Activated T-helper 2 cell treated with anti-CD3 and anti-CD28 coated beads, Interferon-gamma antibody, Interleukin-2, Interleukin-4, amounts not matched to agents 10 μg/mL and 5 μg/mL and 100 μg/mL, durations not matched to agents 14 hours and 24 hours and 36 hours (primary cell): ENCODE measurements at regions not wholly inside any gene's neighbourhood (a gene's known extent, or its start where the extent isn't known, plus 50 kb on each side); places are given as distances from the start of the nearest gene placed in this dataset.
"Not testable (repeated sequence)": the region's sequence is repeated elsewhere in the genome, so short reads cannot be mapped to it uniquely, and the experiment has no call there.

Experiments
- DNase-seq: peaks from one replicate; pipeline ENCODE4 v3.0.0; 2021; ENCODE audit warnings: low spot score
- H3K27ac Mint-ChIP-seq: one replicate; pipeline ENCODE4 v1.8.0; 2021; ENCODE audit warnings: mixed read lengths
- H3K27me3 Mint-ChIP-seq: one replicate; pipeline ENCODE4 v1.8.0; 2021; ENCODE audit warnings: low read depth, mixed read lengths
- H3K36me3 Mint-ChIP-seq: one replicate; pipeline ENCODE4 v1.8.0; 2021; ENCODE audit warnings: low read depth, mixed read lengths
- H3K4me1 Mint-ChIP-seq: one replicate; pipeline ENCODE4 v1.8.0; 2021; ENCODE audit warnings: low read depth, mixed read lengths
- H3K4me3 Mint-ChIP-seq: one replicate; pipeline ENCODE4 v1.8.0; 2021; ENCODE audit warnings: low read depth, mild to moderate bottlenecking, moderate library complexity, mixed read lengths
- H3K9me3 Mint-ChIP-seq: one replicate; pipeline ENCODE4 v1.8.0; 2021; ENCODE audit warnings: mixed read lengths
- intact Hi-C: fragments of 100-400 bp; cut with micrococcal nuclease; formaldehyde crosslinking; loops from one replicate; pipeline ENCODE4 v1.15.1; 2023

DNA sequence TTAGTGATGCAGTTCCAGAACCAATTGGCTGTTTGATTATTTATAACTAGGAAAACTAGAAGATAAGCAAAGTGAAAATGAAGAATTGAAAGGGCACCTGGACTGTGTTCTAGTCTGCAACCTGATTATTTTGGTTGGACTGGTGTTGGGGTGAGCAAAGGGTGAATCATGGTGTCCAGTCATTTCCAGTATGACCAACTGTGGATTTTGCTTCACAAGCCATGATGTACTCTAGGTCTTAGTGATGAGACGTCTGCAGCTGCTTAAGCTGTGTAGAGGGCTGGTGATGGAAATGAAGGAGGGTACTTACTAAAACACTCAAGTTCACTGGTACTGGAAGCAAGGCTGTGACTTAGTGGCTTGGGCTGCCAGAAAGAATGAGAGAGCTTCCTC is 193.2 kb upstream of the FRMD6 start:
- intact Hi-C loops: no loop called here
- no peaks in the 10 kb centered on the region for H3K4me1 Mint-ChIP-seq
- DNase-seq: no peak
- no peak overlapping the region for H3K27ac Mint-ChIP-seq
- H3K27me3 Mint-ChIP-seq: no peaks in the 10 kb centered on the region
- H3K4me3 Mint-ChIP-seq: no peak overlapping the region
- no peaks in the 10 kb centered on the region for H3K36me3 Mint-ChIP-seq
- no peaks in the 10 kb centered on the region for H3K9me3 Mint-ChIP-seq

GRCh38 chr14:51460011-51460410 is 191.7 kb upstream of the FRMD6 start:
- Mint-ChIP-seq H3K27me3 (no peaks in the 10 kb centered on the region), H3K27ac (no peak overlapping the region), H3K36me3 (no peaks in the 10 kb centered on the region), H3K9me3 (no peaks in the 10 kb centered on the region), H3K4me3 (no peak overlapping the region), H3K4me1 (no peaks in the 10 kb centered on the region)
- no peak for DNase-seq
- intact Hi-C loops: no loop called here

GRCh38 chr14:51462182-51462581 is 189.5 kb upstream of the FRMD6 start:
- intact Hi-C loops: no loop called here
- Mint-ChIP-seq H3K27ac (no peak overlapping the region), H3K27me3 (no peaks in the 10 kb centered on the region), H3K4me3 (no peak overlapping the region), H3K9me3 (no peaks in the 10 kb centered on the region), H3K4me1 (no peaks in the 10 kb centered on the region), H3K36me3 (no peaks in the 10 kb centered on the region)
- DNase-seq: no peak

- Mint-ChIP-seq H3K36me3 (no peaks in the 10 kb centered on the region), H3K4me1 (no peaks in the 10 kb centered on the region), H3K27me3 (no peaks in the 10 kb centered on the region), H3K27ac (no peak overlapping the region), H3K4me3 (no peak overlapping the region), H3K9me3 (no peaks in the 10 kb centered on the region)
- no peak for DNase-seq
- intact Hi-C loops: no loop called here
Measured at GRCh38 chr14:51462706-51463105, 189.0 kb upstream of the FRMD6 start.

- Mint-ChIP-seq H3K27ac (no peak overlapping the region), H3K4me1 (no peaks in the 10 kb centered on the region), H3K4me3 (no peak overlapping the region), H3K9me3 (no peaks in the 10 kb centered on the region), H3K36me3 (no peaks in the 10 kb centered on the region), H3K27me3 (no peaks in the 10 kb centered on the region)
- no peak for DNase-seq
- intact Hi-C loops: no loop called here
Measured at GRCh38 chr14:51463461-51463860, 188.2 kb upstream of the FRMD6 start.

DNA sequence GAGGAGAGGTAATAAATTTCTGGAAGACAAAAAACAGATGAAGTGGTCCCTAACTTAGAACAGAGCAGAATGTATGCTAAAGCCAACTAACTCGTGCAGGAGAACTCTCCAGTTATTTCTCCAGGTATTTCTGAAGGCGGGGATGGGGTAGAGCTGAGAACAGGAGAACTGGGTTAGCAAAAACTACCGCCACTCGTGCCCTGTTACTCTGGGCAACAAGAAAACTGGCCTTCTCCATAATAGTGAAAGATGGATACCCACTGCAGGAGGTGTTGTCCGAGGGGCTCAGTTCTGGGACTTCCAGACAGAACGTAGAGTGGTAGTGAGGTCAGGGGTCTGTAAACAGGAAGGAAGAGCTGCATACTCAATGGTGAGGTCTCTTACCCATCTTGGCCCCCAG is 187.3 kb upstream of the FRMD6 start:
- DNase-seq: no peak
- intact Hi-C loops: no loop called here
- no peaks in the 10 kb centered on the region for H3K36me3 Mint-ChIP-seq
- H3K27me3 Mint-ChIP-seq: no peaks in the 10 kb centered on the region
- no peaks in the 10 kb centered on the region for H3K9me3 Mint-ChIP-seq
- H3K4me1 Mint-ChIP-seq: no peaks in the 10 kb centered on the region
- no peak overlapping the region for H3K4me3 Mint-ChIP-seq
- no peak overlapping the region for H3K27ac Mint-ChIP-seq

- DNase-seq: no peak
- no peaks in the 10 kb centered on the region for H3K27me3 Mint-ChIP-seq
- H3K4me3 Mint-ChIP-seq: no peak overlapping the region
- no peaks in the 10 kb centered on the region for H3K4me1 Mint-ChIP-seq
- no peak overlapping the region for H3K27ac Mint-ChIP-seq
- H3K36me3 Mint-ChIP-seq: no peaks in the 10 kb centered on the region
- intact Hi-C loops: no loop called here
- H3K9me3 Mint-ChIP-seq: no peaks in the 10 kb centered on the region
Measured at GRCh38 chr14:51465486-51465885, 186.2 kb upstream of the FRMD6 start.

- H3K27ac Mint-ChIP-seq, H3K36me3 Mint-ChIP-seq, DNase-seq, H3K27me3 Mint-ChIP-seq, intact Hi-C loops, H3K4me1 Mint-ChIP-seq, H3K9me3 Mint-ChIP-seq, H3K4me3 Mint-ChIP-seq: not testable (repeated sequence)
Measured at GRCh38 chr14:51467392-51467791, 184.3 kb upstream of the FRMD6 start.

DNA sequence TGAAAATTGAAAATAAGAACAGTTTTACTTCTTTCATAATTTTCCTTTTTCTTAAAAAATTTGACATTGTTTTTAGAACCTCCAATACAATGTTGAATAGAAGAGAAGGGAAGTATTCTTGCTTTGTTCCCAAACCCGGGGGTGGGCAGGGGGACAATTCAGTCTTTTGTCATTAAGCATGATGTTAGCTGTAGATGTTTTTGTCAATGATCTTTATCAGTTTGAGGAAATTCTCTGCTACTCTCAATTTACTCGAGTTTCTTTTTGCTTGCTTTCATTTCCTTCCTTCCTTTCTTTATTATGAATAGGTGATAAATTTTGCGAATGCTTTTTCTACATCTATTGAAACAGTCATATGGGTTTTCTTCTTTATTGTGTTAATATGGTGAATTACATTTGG is 183.2 kb upstream of the FRMD6 start:
- intact Hi-C loops: no loop called here
- Mint-ChIP-seq H3K27me3 (no peaks in the 10 kb centered on the region), H3K36me3 (no peaks in the 10 kb centered on the region), H3K4me3 (no peak overlapping the region), H3K4me1 (no peaks in the 10 kb centered on the region), H3K27ac (no peak overlapping the region), H3K9me3 (no peaks in the 10 kb centered on the region)
- no peak for DNase-seq

- Mint-ChIP-seq H3K36me3 (no peaks in the 10 kb centered on the region), H3K27me3 (no peaks in the 10 kb centered on the region), H3K27ac (no peak overlapping the region), H3K4me3 (no peak overlapping the region), H3K9me3 (no peaks in the 10 kb centered on the region), H3K4me1 (no peaks in the 10 kb centered on the region)
- intact Hi-C loops: no loop called here
- no peak for DNase-seq
Measured at GRCh38 chr14:51472881-51473280, 178.8 kb upstream of the FRMD6 start.

DNA sequence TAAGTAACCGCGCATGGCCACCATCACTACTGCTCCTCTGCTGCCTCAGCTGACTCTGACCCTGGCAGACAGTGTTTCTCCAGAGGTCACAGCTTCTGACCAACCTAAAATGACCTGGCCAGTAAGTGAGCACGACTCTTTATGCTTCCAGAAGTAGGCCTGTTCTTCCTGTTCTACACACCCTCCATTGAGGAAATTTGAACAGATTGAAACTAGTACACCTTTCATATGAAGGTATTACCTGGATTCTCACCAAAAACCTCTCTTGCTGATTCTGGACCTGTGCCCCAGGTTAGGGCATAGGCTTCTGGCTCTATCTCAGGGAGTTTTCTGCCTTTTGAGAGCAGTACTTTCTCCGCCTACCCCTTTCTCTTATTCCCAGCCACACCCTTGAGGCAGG is 178.4 kb upstream of the FRMD6 start:
- DNase-seq: no peak
- no peaks in the 10 kb centered on the region for H3K27me3 Mint-ChIP-seq
- intact Hi-C loops: no loop called here
- no peak overlapping the region for H3K27ac Mint-ChIP-seq
- H3K4me1 Mint-ChIP-seq: no peaks in the 10 kb centered on the region
- H3K36me3 Mint-ChIP-seq: no peaks in the 10 kb centered on the region
- H3K9me3 Mint-ChIP-seq: no peaks in the 10 kb centered on the region
- H3K4me3 Mint-ChIP-seq: no peak overlapping the region

DNA sequence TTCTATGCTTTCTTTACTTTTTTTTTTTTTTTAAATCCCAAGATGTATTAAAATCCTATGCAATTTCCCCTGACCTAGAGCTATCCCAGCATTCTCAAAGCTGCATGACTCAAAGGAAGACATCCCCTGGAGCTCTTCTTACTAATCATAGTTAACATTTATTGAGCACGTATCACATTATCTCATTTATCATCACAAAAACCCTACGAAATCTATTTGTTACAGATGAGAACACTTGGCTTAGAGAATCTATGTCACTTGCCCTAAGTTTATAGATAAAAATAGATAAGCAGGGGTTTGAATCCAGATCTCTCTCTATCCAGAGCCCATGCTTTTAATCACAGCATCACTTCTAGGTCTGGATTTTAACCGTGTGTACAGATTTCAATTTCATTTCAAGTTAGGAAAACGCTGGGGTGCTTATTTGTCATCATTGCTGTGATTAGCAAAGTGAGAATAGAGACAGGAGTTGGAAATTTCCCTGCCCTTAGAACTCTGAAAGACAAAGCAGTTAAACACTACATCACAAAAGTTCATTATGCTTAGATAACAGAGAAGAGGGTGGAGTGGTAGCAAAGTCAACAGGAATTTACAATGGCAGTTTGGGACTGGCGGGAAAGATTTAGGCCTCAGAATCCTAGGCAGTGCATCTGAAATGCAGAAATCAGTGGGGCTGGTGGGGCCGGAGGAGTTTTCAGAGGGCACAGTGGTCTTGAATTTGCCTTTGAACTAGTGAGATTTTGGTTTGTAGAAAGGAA is 177.7 kb upstream of the FRMD6 start:
- DNase-seq: no peak
- Mint-ChIP-seq H3K4me1 (no peaks in the 10 kb centered on the region), H3K9me3 (no peaks in the 10 kb centered on the region), H3K27me3 (no peaks in the 10 kb centered on the region), H3K36me3 (no peaks in the 10 kb centered on the region), H3K4me3 (no peak overlapping the region), H3K27ac (no peak overlapping the region)
- intact Hi-C loops: no loop called here

DNA sequence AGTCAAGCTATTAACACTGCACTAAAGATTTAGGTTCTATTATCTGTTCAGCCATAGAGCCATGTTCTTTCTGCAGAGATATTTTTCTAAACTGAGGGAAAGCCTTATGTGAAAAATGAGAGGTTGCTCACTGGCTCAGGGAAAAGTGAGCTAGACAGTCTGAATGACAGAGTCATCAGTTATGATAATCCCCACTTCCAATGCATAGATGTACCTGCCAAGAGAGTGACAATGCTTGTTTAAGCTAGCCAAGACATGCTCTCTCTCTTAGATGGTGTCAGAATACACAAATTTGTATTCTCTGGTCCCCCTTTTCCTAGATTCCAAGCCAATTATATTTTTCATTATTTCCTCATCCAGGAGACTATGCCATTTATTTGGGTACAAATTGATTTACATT is 176.9 kb upstream of the FRMD6 start:
- Mint-ChIP-seq H3K4me3 (no peak overlapping the region), H3K36me3 (no peaks in the 10 kb centered on the region), H3K4me1 (no peaks in the 10 kb centered on the region), H3K27ac (no peak overlapping the region), H3K27me3 (no peaks in the 10 kb centered on the region), H3K9me3 (no peaks in the 10 kb centered on the region)
- DNase-seq: no peak
- intact Hi-C loops: no loop called here

DNA sequence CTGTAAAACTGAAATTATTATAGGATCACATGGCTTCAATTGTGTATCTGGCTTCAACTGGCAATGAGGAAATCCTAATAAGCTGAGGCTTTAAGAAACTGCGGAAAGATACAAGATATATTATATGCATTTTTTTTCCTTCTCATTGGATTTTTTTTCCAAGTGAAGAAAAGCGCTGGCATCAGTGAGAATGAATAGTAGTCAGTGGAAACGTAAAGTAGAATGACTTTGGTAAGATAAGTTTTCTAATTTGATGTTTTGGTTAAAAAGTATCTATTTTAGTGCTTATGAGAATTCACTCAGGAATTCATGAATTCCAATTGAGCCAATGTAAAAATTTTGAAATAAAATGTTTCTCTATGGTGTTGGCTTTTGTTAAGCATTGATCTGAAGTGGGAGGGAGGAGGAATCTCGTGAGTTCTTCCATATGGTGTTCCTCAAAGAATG is 173.5 kb upstream of the FRMD6 start:
- no peaks in the 10 kb centered on the region for H3K4me1 Mint-ChIP-seq
- H3K36me3 Mint-ChIP-seq: no peaks in the 10 kb centered on the region
- intact Hi-C loops: no loop called here
- no peak overlapping the region for H3K4me3 Mint-ChIP-seq
- no peak for DNase-seq
- no peaks in the 10 kb centered on the region for H3K27me3 Mint-ChIP-seq
- no peak overlapping the region for H3K27ac Mint-ChIP-seq
- no peaks in the 10 kb centered on the region for H3K9me3 Mint-ChIP-seq
